ENCODE measurements at regions not wholly inside any gene's neighbourhood (a gene's known extent, or its start where the extent isn't known, plus 50 kb on each side); places are given as distances from the start of the nearest gene placed in this dataset.

- peaks cover 37% of the 10 kb centered on the region for H3K4me1 Mint-ChIP-seq
- peaks cover 15% of the 10 kb centered on the region for H3K9me3 Mint-ChIP-seq (ENCODE audit: low read depth)
- H3K27me3 Mint-ChIP-seq: peaks cover 24% of the 10 kb centered on the region
- H3K27ac Mint-ChIP-seq: no peak overlapping the region
- ATAC-seq: no peak
- peaks cover 13% of the 10 kb centered on the region for H3K36me3 Mint-ChIP-seq
- H3K4me3 Mint-ChIP-seq: no peak overlapping the region
- no peak for DNase-seq
- CTCF ChIA-PET: no interaction called here
Observed at GRCh38 chr17:83144421-83145357, 65.3 kb downstream of the METRNL start.

- H3K4me1 Mint-ChIP-seq: peaks cover 39% of the 10 kb centered on the region
- H3K27ac Mint-ChIP-seq: no peak overlapping the region
- peaks cover 13% of the 10 kb centered on the region for H3K36me3 Mint-ChIP-seq
- ATAC-seq: no peak
- no peak for DNase-seq
- H3K9me3 Mint-ChIP-seq (ENCODE audit: low read depth): peaks cover 15% of the 10 kb centered on the region
- H3K4me3 Mint-ChIP-seq: no peak overlapping the region
- CTCF ChIA-PET: no interaction called here
- peaks cover 23% of the 10 kb centered on the region for H3K27me3 Mint-ChIP-seq
Observed at GRCh38 chr17:83145358-83145738, 65.9 kb downstream of the METRNL start.

- CTCF ChIA-PET: no interaction called here
- no peak overlapping the region for H3K4me3 Mint-ChIP-seq
- peaks cover 39% of the 10 kb centered on the region for H3K4me1 Mint-ChIP-seq
- peaks cover 13% of the 10 kb centered on the region for H3K36me3 Mint-ChIP-seq
- H3K27me3 Mint-ChIP-seq: peaks cover 18% of the 10 kb centered on the region
- H3K9me3 Mint-ChIP-seq (ENCODE audit: low read depth): peaks cover 15% of the 10 kb centered on the region
- ATAC-seq (no peak), DNase-seq (no peak)
- no peak overlapping the region for H3K27ac Mint-ChIP-seq
Observed at GRCh38 chr17:83145831-83146230, 66.4 kb downstream of the METRNL start.

DNA sequence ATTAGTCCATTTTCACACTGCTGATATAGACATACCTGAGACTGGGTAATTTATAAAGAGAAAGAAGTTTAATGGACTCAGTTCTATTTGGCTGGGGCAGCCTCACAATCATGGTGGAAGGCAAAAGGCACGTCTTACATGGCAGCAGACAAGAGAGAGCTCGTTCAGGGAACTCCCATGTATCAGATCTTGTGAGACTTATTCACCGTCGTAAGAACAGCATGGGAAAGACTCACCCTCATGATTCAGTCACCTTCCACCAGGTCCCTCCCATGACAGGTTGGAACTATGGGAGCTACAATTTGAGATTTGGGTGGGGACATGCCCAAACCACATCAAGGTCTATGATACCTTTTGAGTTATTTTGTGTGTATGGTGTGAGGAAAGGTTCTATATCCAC lies 66.9 kb downstream of the METRNL start:
- H3K27me3 Mint-ChIP-seq: peaks cover 13% of the 10 kb centered on the region
- H3K27ac Mint-ChIP-seq: no peak overlapping the region
- peaks cover 13% of the 10 kb centered on the region for H3K36me3 Mint-ChIP-seq
- no peak for ATAC-seq
- H3K4me1 Mint-ChIP-seq: peaks cover 39% of the 10 kb centered on the region
- CTCF ChIA-PET: interaction anchor here (1.5 kb wide), 1 partner anchor 63 kb away, joined by 3 read pairs; no protein-coding TSS in a partner anchor
- H3K9me3 Mint-ChIP-seq (ENCODE audit: low read depth): peaks cover 15% of the 10 kb centered on the region
- DNase-seq: no peak
- H3K4me3 Mint-ChIP-seq: no peak overlapping the region

GRCh38 chr17:83147280-83147679 lies 67.9 kb downstream of the METRNL start:
- Mint-ChIP-seq H3K4me1 (peaks cover 39% of the 10 kb centered on the region), H3K36me3 (peaks cover 9% of the 10 kb centered on the region), H3K27ac (peak overlapping the region; percentile 71), H3K4me3 (no peak overlapping the region), H3K9me3 (ENCODE audit: low read depth) (peaks cover 11% of the 10 kb centered on the region), H3K27me3 (peaks cover 4% of the 10 kb centered on the region)
- no peak for DNase-seq
- CTCF ChIA-PET: interaction anchor here (0.8 to 1.5 kb wide), 3 partner anchors 8 to 64 kb away, joined by 3 to 4 read pairs (median 3); no protein-coding TSS in a partner anchor
- peak; percentile 49 for ATAC-seq

DNA sequence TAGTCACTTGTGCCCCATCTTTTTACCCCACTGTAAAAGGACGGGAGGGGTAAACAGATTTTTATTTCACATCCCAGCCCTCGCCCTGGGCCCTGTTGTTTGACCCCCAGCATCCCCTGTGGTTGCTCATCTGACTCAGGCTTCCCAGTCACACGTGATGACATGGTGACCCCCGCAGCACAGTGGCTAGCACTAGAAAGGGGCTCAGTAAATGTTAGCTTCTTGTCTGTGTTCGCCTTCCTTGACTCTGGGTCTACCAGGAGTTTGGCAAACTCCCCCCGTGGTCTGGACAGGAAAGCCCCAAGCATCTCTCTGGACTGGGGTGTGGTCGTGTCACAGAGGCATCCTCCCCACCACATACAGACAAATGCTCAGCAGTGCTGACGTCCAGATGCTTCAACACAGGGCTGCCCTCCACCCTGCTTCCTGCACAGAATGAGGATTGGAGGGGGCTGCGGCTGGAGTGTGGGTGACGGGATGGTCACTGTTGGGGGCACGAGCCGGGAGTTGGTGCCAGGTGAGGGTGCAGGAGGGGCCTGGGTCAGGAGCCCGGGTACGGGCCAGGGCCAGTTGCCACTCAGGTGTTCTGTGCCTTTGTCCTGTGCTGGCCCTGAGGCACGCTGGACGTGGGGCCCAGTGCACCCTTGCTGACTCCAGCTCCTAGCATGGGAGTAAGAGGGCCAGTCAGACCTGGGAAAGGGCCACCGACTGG lies 69.1 kb downstream of the METRNL start:
- H3K27ac Mint-ChIP-seq: peak overlapping the region; percentile 71
- peaks cover 39% of the 10 kb centered on the region for H3K4me1 Mint-ChIP-seq
- peak; percentile 16 for ATAC-seq
- peaks cover 6% of the 10 kb centered on the region for H3K27me3 Mint-ChIP-seq
- peaks cover 8% of the 10 kb centered on the region for H3K36me3 Mint-ChIP-seq
- H3K9me3 Mint-ChIP-seq (ENCODE audit: low read depth): peaks cover 7% of the 10 kb centered on the region
- peak; percentile 41 for DNase-seq
- CTCF ChIA-PET: no interaction called here
- no peak overlapping the region for H3K4me3 Mint-ChIP-seq

DNA sequence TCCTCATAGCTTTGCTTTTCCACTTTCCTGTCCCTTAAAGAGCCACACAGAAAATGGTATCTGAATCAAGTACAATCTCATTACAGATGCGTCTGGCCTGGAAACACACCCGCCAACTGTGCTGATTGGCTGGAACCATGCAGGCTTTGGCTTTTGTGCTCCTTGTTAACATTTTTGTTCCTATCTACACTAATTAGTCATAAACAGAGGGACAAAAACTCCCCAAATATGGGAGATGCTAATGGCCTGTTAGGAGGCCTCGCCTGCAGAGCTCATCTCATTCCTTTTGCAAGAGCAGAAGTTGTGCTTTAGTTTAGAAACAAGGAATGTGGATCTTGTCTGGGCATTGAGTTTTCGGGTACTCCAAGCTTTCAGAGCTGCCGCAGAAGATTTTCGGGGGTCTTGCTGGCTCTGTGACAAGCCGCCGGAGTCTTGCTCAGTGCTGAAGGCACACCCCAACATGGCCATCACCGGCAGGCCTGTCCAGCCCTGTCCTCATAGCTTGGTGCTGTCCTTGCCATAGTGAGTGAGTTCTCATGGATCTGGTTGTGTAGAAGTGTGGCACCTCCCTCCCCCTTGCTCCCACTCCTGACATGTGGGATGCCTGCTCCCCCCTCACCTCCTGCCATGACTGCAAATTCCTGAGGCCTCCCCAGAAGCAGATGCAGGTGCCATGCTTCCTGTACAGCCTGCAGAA lies 69.8 kb downstream of the METRNL start:
- ATAC-seq (no peak), DNase-seq (no peak)
- Mint-ChIP-seq H3K27ac (no peak overlapping the region), H3K4me1 (peaks cover 39% of the 10 kb centered on the region), H3K27me3 (peaks cover 6% of the 10 kb centered on the region), H3K36me3 (peaks cover 8% of the 10 kb centered on the region), H3K9me3 (ENCODE audit: low read depth) (peaks cover 7% of the 10 kb centered on the region), H3K4me3 (no peak overlapping the region)
- CTCF ChIA-PET: interaction anchor here (0.7 kb wide), 1 partner anchor 29 kb away, joined by 3 read pairs; no protein-coding TSS in a partner anchor

GRCh38 chr17:83149761-83150251 lies 70.4 kb downstream of the METRNL start:
- CTCF ChIA-PET: interaction anchor here (0.7 kb wide), 1 partner anchor 29 kb away, joined by 3 read pairs; no protein-coding TSS in a partner anchor

DNA sequence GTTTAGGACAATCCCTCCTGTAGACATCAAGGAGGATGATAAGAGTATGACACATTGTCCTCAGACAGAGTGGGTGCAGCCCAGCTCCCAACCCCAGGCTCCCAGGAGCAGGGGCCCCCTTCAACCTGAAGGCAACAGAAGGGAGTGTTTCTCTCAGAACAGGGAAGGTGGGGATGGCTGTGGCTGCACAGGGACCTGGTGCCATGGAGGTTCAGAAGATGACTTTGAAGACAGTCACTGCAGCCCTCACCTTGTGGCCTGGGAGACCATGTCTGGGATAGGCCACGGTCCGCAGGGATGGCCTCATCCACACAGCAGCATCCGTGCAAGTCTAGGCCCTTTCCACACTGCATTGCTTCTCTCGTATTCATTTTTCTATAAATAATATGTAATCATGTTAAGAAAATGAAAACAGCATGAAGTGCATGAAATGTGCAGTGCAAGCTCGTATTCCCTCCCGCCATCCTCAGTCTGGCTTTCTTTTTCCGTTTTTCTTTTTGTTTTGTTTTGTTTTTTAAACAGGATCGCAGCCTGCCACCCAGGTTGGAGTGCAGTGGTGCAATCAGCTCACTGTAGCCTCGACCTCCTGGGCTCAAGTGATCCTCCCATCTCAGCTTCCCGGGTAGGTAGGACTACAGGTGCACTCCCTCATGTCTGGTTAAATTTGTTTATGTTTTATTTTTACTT lies 71.1 kb downstream of the METRNL start:
- no peak overlapping the region for H3K27ac Mint-ChIP-seq
- H3K36me3 Mint-ChIP-seq: peaks cover 8% of the 10 kb centered on the region
- peaks cover 42% of the 10 kb centered on the region for H3K4me1 Mint-ChIP-seq
- peaks cover 8% of the 10 kb centered on the region for H3K27me3 Mint-ChIP-seq
- H3K4me3 Mint-ChIP-seq: no peak overlapping the region
- H3K9me3 Mint-ChIP-seq (ENCODE audit: low read depth): peaks cover 7% of the 10 kb centered on the region
- ATAC-seq: no peak
- no peak for DNase-seq
- CTCF ChIA-PET: interaction anchor here (0.6 kb wide), 1 partner anchor 234 kb away, joined by 3 read pairs; no protein-coding TSS in a partner anchor

More at GRCh38 chr17:83149761-83150251, 70.4 kb downstream of the METRNL start:
- DNase-seq (no peak), ATAC-seq (no peak)
- Mint-ChIP-seq H3K27ac (no peak overlapping the region), H3K27me3 (peaks cover 6% of the 10 kb centered on the region), H3K4me1 (peaks cover 39% of the 10 kb centered on the region), H3K4me3 (no peak overlapping the region), H3K36me3 (peaks cover 8% of the 10 kb centered on the region), H3K9me3 (ENCODE audit: low read depth) (peaks cover 7% of the 10 kb centered on the region)

GRCh38 chr17:83151056-83151441 lies 71.6 kb downstream of the METRNL start:
- H3K27ac Mint-ChIP-seq: no peak overlapping the region

DNA sequence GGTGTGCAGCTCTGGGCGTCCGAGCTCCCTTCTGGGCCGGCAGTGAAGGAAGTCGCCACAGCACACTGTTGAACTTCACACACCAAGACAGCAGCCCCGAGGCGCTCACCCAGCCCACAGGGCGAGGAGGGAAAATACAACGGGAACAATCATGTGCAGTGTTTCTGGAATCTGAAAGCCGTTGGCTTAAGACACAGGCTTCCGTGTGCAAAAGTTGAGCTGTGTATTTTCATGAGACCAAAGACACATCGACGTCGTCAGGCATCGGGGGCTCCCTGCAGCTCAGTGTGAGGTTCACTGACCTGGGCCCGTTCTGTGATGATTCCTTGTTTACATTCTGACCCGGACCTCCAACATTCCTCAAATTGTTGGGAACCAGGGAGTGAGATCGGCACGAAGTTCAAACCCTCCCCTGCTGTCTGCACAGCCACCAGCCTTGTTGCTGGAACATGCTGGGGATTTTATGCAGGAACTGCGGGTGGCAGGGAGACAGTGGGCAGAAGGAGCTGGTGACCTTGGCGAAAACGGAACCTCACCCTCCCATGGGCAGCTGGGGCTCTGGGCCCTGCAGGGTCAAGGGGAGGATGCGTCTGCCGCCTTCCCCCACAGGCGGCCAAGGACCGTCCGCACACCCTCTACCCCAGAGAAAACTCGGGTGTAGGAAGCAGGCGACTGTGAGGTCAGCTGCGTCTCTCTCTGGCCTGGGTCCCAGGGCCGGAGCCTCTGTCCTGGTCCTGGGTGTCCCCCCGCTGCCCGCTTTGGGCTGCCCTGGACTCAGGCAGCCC lies 72.2 kb downstream of the METRNL start:
- CTCF ChIA-PET: interaction anchor here (0.6 kb wide), 1 partner anchor 235 kb away, joined by 3 read pairs; no protein-coding TSS in a partner anchor
- Mint-ChIP-seq H3K36me3 (peaks cover 4% of the 10 kb centered on the region), H3K9me3 (ENCODE audit: low read depth) (peaks cover 2% of the 10 kb centered on the region), H3K27ac (no peak overlapping the region), H3K27me3 (peaks cover 11% of the 10 kb centered on the region), H3K4me1 (peaks cover 44% of the 10 kb centered on the region), H3K4me3 (no peak overlapping the region)
- DNase-seq (no peak), ATAC-seq (no peak)

More at GRCh38 chr17:83151056-83151441, 71.6 kb downstream of the METRNL start:
- peaks cover 7% of the 10 kb centered on the region for H3K36me3 Mint-ChIP-seq
- peaks cover 9% of the 10 kb centered on the region for H3K27me3 Mint-ChIP-seq
- DNase-seq: no peak
- no peak for ATAC-seq
- peaks cover 46% of the 10 kb centered on the region for H3K4me1 Mint-ChIP-seq
- H3K4me3 Mint-ChIP-seq: no peak overlapping the region
- CTCF ChIA-PET: interaction anchor here (0.6 kb wide), 1 partner anchor 235 kb away, joined by 3 read pairs; no protein-coding TSS in a partner anchor
- peaks cover 7% of the 10 kb centered on the region for H3K9me3 Mint-ChIP-seq (ENCODE audit: low read depth)

- H3K4me1 Mint-ChIP-seq: peaks cover 37% of the 10 kb centered on the region
- DNase-seq (no peak), ATAC-seq (no peak)
- no peak overlapping the region for H3K4me3 Mint-ChIP-seq
- peaks cover 11% of the 10 kb centered on the region for H3K27me3 Mint-ChIP-seq
- H3K9me3 Mint-ChIP-seq (ENCODE audit: low read depth): no peaks in the 10 kb centered on the region
- CTCF ChIA-PET: no interaction called here
- no peak overlapping the region for H3K27ac Mint-ChIP-seq
- no peaks in the 10 kb centered on the region for H3K36me3 Mint-ChIP-seq
Observed at GRCh38 chr17:83152227-83152744, 72.9 kb downstream of the METRNL start.

All from activated CD8-positive, alpha-beta memory T cell treated with anti-CD3 and anti-CD28 coated beads, Interleukin-2, amount 10 ng/mL, durations not matched to agents 7 days and 5 days (primary cell).